ENCODE measurements at regions not wholly inside any gene's neighbourhood (a gene's known extent, or its start where the extent isn't known, plus 50 kb on each side); places are given as distances from the start of the nearest gene placed in this dataset.

GRCh38 chr7:113825832-113826231, 93.0 kb downstream of the PPP1R3A start:
- Mint-ChIP-seq H3K27me3 (ENCODE audit: low read depth) (no peaks in the 10 kb centered on the region), H3K9me3 (no peaks in the 10 kb centered on the region), H3K36me3 (ENCODE audit: low read depth) (no peaks in the 10 kb centered on the region), H3K4me1 (ENCODE audit: low read depth) (no peaks in the 10 kb centered on the region), H3K4me3 (no peak overlapping the region), H3K27ac (no peak overlapping the region)

GRCh38 chr7:113824117-113824823, 94.5 kb downstream of the PPP1R3A start:
- no peaks in the 10 kb centered on the region for H3K27me3 Mint-ChIP-seq (ENCODE audit: low read depth)
- no peaks in the 10 kb centered on the region for H3K36me3 Mint-ChIP-seq (ENCODE audit: low read depth)
- H3K4me3 Mint-ChIP-seq, result no peak overlapping the region
- no peaks in the 10 kb centered on the region for H3K4me1 Mint-ChIP-seq (ENCODE audit: low read depth)
- H3K27ac Mint-ChIP-seq, result no peak overlapping the region
- H3K9me3 Mint-ChIP-seq, result no peaks in the 10 kb centered on the region

GRCh38 chr7:113819474-113819873, 99.3 kb downstream of the PPP1R3A start:
- no peaks in the 10 kb centered on the region for H3K9me3 Mint-ChIP-seq
- H3K4me3 Mint-ChIP-seq, result no peak overlapping the region
- H3K4me1 Mint-ChIP-seq (ENCODE audit: low read depth), result no peaks in the 10 kb centered on the region
- no peaks in the 10 kb centered on the region for H3K27me3 Mint-ChIP-seq (ENCODE audit: low read depth)
- no peak overlapping the region for H3K27ac Mint-ChIP-seq
- H3K36me3 Mint-ChIP-seq (ENCODE audit: low read depth), result no peaks in the 10 kb centered on the region

GRCh38 chr7:113816639-113817038, 102.2 kb downstream of the PPP1R3A start:
- H3K27ac Mint-ChIP-seq, result no peak overlapping the region
- no peaks in the 10 kb centered on the region for H3K36me3 Mint-ChIP-seq (ENCODE audit: low read depth)
- no peaks in the 10 kb centered on the region for H3K4me1 Mint-ChIP-seq (ENCODE audit: low read depth)
- no peak overlapping the region for H3K4me3 Mint-ChIP-seq
- H3K27me3 Mint-ChIP-seq (ENCODE audit: low read depth), result no peaks in the 10 kb centered on the region
- H3K9me3 Mint-ChIP-seq, result no peaks in the 10 kb centered on the region

- H3K4me1 Mint-ChIP-seq (ENCODE audit: low read depth), result no peaks in the 10 kb centered on the region
- H3K9me3 Mint-ChIP-seq, result no peaks in the 10 kb centered on the region
- no peaks in the 10 kb centered on the region for H3K27me3 Mint-ChIP-seq (ENCODE audit: low read depth)
- no peak overlapping the region for H3K4me3 Mint-ChIP-seq
- no peaks in the 10 kb centered on the region for H3K36me3 Mint-ChIP-seq (ENCODE audit: low read depth)
- H3K27ac Mint-ChIP-seq, result no peak overlapping the region
Observed at GRCh38 chr7:113813471-113813870, 105.3 kb downstream of the PPP1R3A start.

GRCh38 chr7:113812591-113813255, 106.1 kb downstream of the PPP1R3A start:
- Mint-ChIP-seq H3K27me3 (ENCODE audit: low read depth) (no peaks in the 10 kb centered on the region), H3K36me3 (ENCODE audit: low read depth) (no peaks in the 10 kb centered on the region), H3K4me1 (ENCODE audit: low read depth) (no peaks in the 10 kb centered on the region), H3K9me3 (no peaks in the 10 kb centered on the region), H3K27ac (no peak overlapping the region), H3K4me3 (no peak overlapping the region)

- H3K27me3 Mint-ChIP-seq (ENCODE audit: low read depth), result no peaks in the 10 kb centered on the region
- H3K4me3 Mint-ChIP-seq, result no peak overlapping the region
- H3K9me3 Mint-ChIP-seq, result no peaks in the 10 kb centered on the region
- no peaks in the 10 kb centered on the region for H3K36me3 Mint-ChIP-seq (ENCODE audit: low read depth)
- H3K4me1 Mint-ChIP-seq (ENCODE audit: low read depth), result no peaks in the 10 kb centered on the region
- no peak overlapping the region for H3K27ac Mint-ChIP-seq
Observed at GRCh38 chr7:113810080-113810744, 108.6 kb downstream of the PPP1R3A start.

- H3K4me1 Mint-ChIP-seq (ENCODE audit: low read depth), result no peaks in the 10 kb centered on the region
- H3K4me3 Mint-ChIP-seq, result no peak overlapping the region
- no peak overlapping the region for H3K27ac Mint-ChIP-seq
- H3K9me3 Mint-ChIP-seq, result no peaks in the 10 kb centered on the region
- H3K36me3 Mint-ChIP-seq (ENCODE audit: low read depth), result no peaks in the 10 kb centered on the region
- no peaks in the 10 kb centered on the region for H3K27me3 Mint-ChIP-seq (ENCODE audit: low read depth)
Observed at GRCh38 chr7:113809581-113809980, 109.2 kb downstream of the PPP1R3A start.

GRCh38 chr7:113806633-113807327, 112.0 kb downstream of the PPP1R3A start:
- H3K4me1 Mint-ChIP-seq (ENCODE audit: low read depth), result no peaks in the 10 kb centered on the region
- no peak overlapping the region for H3K4me3 Mint-ChIP-seq
- H3K27me3 Mint-ChIP-seq (ENCODE audit: low read depth), result no peaks in the 10 kb centered on the region
- no peaks in the 10 kb centered on the region for H3K9me3 Mint-ChIP-seq
- no peaks in the 10 kb centered on the region for H3K36me3 Mint-ChIP-seq (ENCODE audit: low read depth)
- no peak overlapping the region for H3K27ac Mint-ChIP-seq

- no peaks in the 10 kb centered on the region for H3K36me3 Mint-ChIP-seq (ENCODE audit: low read depth)
- H3K27me3 Mint-ChIP-seq (ENCODE audit: low read depth), result no peaks in the 10 kb centered on the region
- no peak overlapping the region for H3K27ac Mint-ChIP-seq
- H3K4me3 Mint-ChIP-seq, result no peak overlapping the region
- no peaks in the 10 kb centered on the region for H3K4me1 Mint-ChIP-seq (ENCODE audit: low read depth)
- H3K9me3 Mint-ChIP-seq, result no peaks in the 10 kb centered on the region
Observed at GRCh38 chr7:113805976-113806375, 112.8 kb downstream of the PPP1R3A start.

- no peak overlapping the region for H3K27ac Mint-ChIP-seq
- no peaks in the 10 kb centered on the region for H3K27me3 Mint-ChIP-seq (ENCODE audit: low read depth)
- H3K4me1 Mint-ChIP-seq (ENCODE audit: low read depth), result no peaks in the 10 kb centered on the region
- H3K4me3 Mint-ChIP-seq, result no peak overlapping the region
- no peaks in the 10 kb centered on the region for H3K36me3 Mint-ChIP-seq (ENCODE audit: low read depth)
- H3K9me3 Mint-ChIP-seq, result no peaks in the 10 kb centered on the region
Observed at GRCh38 chr7:113804475-113805095, 114.2 kb downstream of the PPP1R3A start.

GRCh38 chr7:113801751-113802150, 117.1 kb downstream of the PPP1R3A start:
- Mint-ChIP-seq H3K36me3 (ENCODE audit: low read depth) (no peaks in the 10 kb centered on the region), H3K4me1 (ENCODE audit: low read depth) (no peaks in the 10 kb centered on the region), H3K27ac (no peak overlapping the region), H3K4me3 (no peak overlapping the region), H3K9me3 (no peaks in the 10 kb centered on the region), H3K27me3 (ENCODE audit: low read depth) (no peaks in the 10 kb centered on the region)

GRCh38 chr7:113800826-113801225, 118.0 kb downstream of the PPP1R3A start:
- H3K36me3 Mint-ChIP-seq (ENCODE audit: low read depth), result no peaks in the 10 kb centered on the region
- no peak overlapping the region for H3K27ac Mint-ChIP-seq
- no peaks in the 10 kb centered on the region for H3K4me1 Mint-ChIP-seq (ENCODE audit: low read depth)
- H3K4me3 Mint-ChIP-seq, result no peak overlapping the region
- H3K27me3 Mint-ChIP-seq (ENCODE audit: low read depth), result no peaks in the 10 kb centered on the region
- H3K9me3 Mint-ChIP-seq, result no peaks in the 10 kb centered on the region

- no peaks in the 10 kb centered on the region for H3K27me3 Mint-ChIP-seq (ENCODE audit: low read depth)
- no peaks in the 10 kb centered on the region for H3K9me3 Mint-ChIP-seq
- H3K27ac Mint-ChIP-seq, result no peak overlapping the region
- H3K36me3 Mint-ChIP-seq (ENCODE audit: low read depth), result no peaks in the 10 kb centered on the region
- H3K4me3 Mint-ChIP-seq, result no peak overlapping the region
- no peaks in the 10 kb centered on the region for H3K4me1 Mint-ChIP-seq (ENCODE audit: low read depth)
Observed at GRCh38 chr7:113799896-113800295, 118.9 kb downstream of the PPP1R3A start.

Measured in T-helper 1 cell treated with Interleukin-12 subunit alpha and Interleukin-12 subunit beta and Interleukin-4 antibody, amounts not matched to agents 30 μg/mL and 1 μg/mL, for 36 hours (primary cell).